Neuronal stem cell (in vitro differentiated cells): ENCODE measurements at regions not wholly inside any gene's neighbourhood (a gene's known extent, or its start where the extent isn't known, plus 50 kb on each side); places are given as distances from the start of the nearest gene placed in this dataset.

Experiments used
- DNase-seq: peaks from one replicate; pipeline ENCODE4 v3.0.0-alpha.2; 2013; ENCODE audit warnings: low spot score
- H2AFZ ChIP-seq: one replicate; pipeline ENCODE4 v1.6.1; 2013; ENCODE audit warnings: mild to moderate bottlenecking, low read length, inconsistent platforms
- H2AK5ac ChIP-seq: 2 replicates; pipeline ENCODE4 v1.6.1; 2013; ENCODE audit warnings: low read depth, mild to moderate bottlenecking, inconsistent platforms, low read length, moderate library complexity, mixed read lengths
- H2BK120ac ChIP-seq: 2 replicates; pipeline ENCODE4 v1.6.1; 2013; ENCODE audit warnings: low read depth, mild to moderate bottlenecking, inconsistent platforms, low read length, moderate library complexity, mixed read lengths
- H2BK12ac ChIP-seq: one replicate; pipeline ENCODE4 v1.6.1; 2013; ENCODE audit warnings: low read length, inconsistent platforms
- H2BK15ac ChIP-seq: 2 replicates; pipeline ENCODE4 v1.6.1; 2013; ENCODE audit warnings: mild to moderate bottlenecking, low read length, inconsistent platforms, mixed read lengths
- H2BK5ac ChIP-seq: one replicate; pipeline ENCODE4 v1.6.1; 2013; ENCODE audit warnings: inconsistent platforms, mild to moderate bottlenecking, low read length, moderate library complexity
- H3K14ac ChIP-seq: one replicate; pipeline ENCODE4 v1.6.1; 2013; ENCODE audit warnings: low read length, inconsistent platforms
- H3K18ac ChIP-seq: 2 replicates; pipeline ENCODE4 v1.6.1; 2013; ENCODE audit warnings: low read length, inconsistent platforms
- H3K23ac ChIP-seq: 2 replicates; pipeline ENCODE4 v1.6.1; 2013; ENCODE audit warnings: low read depth, mild to moderate bottlenecking, mixed read lengths, low read length, inconsistent platforms; ENCODE audit not compliant: poor library complexity
- H3K27ac ChIP-seq: replicated peaks from 3 replicates; pipeline ENCODE4 v1.5.1; 2013; ENCODE audit warnings: low read length, inconsistent platforms
- H3K27me3 ChIP-seq, 3 experiments: 2 replicates each; pipeline ENCODE4 v1.6.1; 2013; ENCODE audit warnings: low read length in 3 of 3, mild to moderate bottlenecking in 2 of 3, inconsistent platforms in 1 of 3, low read depth in 1 of 3, mixed read lengths in 1 of 3, moderate library complexity in 1 of 3; ENCODE audit not compliant: control insufficient read depth in 3 of 3, insufficient read depth in 3 of 3
- H3K36me3 ChIP-seq, 2 donors: replicated peaks in 1 of 2; 2 replicates each; pipeline ENCODE4 v1.6.1; 2013; ENCODE audit warnings: low read length in 2 of 2; ENCODE audit not compliant: control insufficient read depth in 2 of 2, insufficient read depth in 2 of 2
- H3K4ac ChIP-seq: 2 replicates; pipeline ENCODE4 v1.6.1; 2013; ENCODE audit warnings: inconsistent platforms, mild to moderate bottlenecking, low read length, moderate library complexity
- H3K4me1 ChIP-seq, 2 donors: 1 replicate in 1 of 2; 2 replicates in 1 of 2; pipeline ENCODE4 v1.6.1; 2013; ENCODE audit warnings: low read length in 2 of 2, low read depth in 1 of 2; ENCODE audit not compliant: control insufficient read depth in 2 of 2, insufficient read depth in 1 of 2
- H3K4me2 ChIP-seq: one replicate; pipeline ENCODE4 v1.6.1; 2013; ENCODE audit warnings: mild to moderate bottlenecking, low read length, inconsistent platforms; ENCODE audit not compliant: insufficient read depth, poor library complexity, severe bottlenecking
- H3K4me3 ChIP-seq, 2 donors: 2 replicates each; pipeline ENCODE4 v1.5.1; 2013; ENCODE audit warnings: low read length in 2 of 2, mild to moderate bottlenecking in 2 of 2, inconsistent platforms in 1 of 2, moderate library complexity in 1 of 2
- H3K79me1 ChIP-seq: one replicate; pipeline ENCODE4 v1.6.1; 2013; ENCODE audit warnings: low read depth, mild to moderate bottlenecking, inconsistent platforms, low read length, moderate library complexity
- H3K9ac ChIP-seq: one replicate; pipeline ENCODE4 v1.6.1; 2013; ENCODE audit warnings: mild to moderate bottlenecking, low read depth, low read length, inconsistent platforms; ENCODE audit not compliant: poor library complexity
- H3K9me3 ChIP-seq, 2 donors: replicated peaks in 1 of 2; 2 replicates each; pipeline versions ENCODE3 to v1.6.1; 2013; ENCODE audit warnings: low read length in 2 of 2, mild to moderate bottlenecking in 2 of 2, inconsistent platforms in 1 of 2, low read depth in 1 of 2, mixed read lengths in 1 of 2, moderate library complexity in 1 of 2; ENCODE audit not compliant: control insufficient read depth in 2 of 2, insufficient read depth in 1 of 2
- H4K8ac ChIP-seq: one replicate; pipeline ENCODE4 v1.6.1; 2013; ENCODE audit warnings: low read depth, mild to moderate bottlenecking, inconsistent platforms, low read length, moderate library complexity
- H4K91ac ChIP-seq: one replicate; pipeline ENCODE4 v1.6.1; 2013; ENCODE audit warnings: low read length, low read depth, mild to moderate bottlenecking, inconsistent platforms; ENCODE audit not compliant: poor library complexity
- WGBS, 2 donors: extraction: QIAGEN DNeasy Blood & Tissue Kit; methylation state at CpG; one replicate each; pipeline ENCODE4 v1.1.7; 2013; ENCODE audit warnings: missing lambda C conversion rate in 2 of 2, mixed read lengths in 1 of 2; ENCODE audit not compliant: insufficient read length in 2 of 2, insufficient replicate concordance in 1 of 2; ENCODE audit errors: extremely low coverage in 2 of 2; 5-methylcytosine and 5-hydroxymethylcytosine counted together

DNA sequence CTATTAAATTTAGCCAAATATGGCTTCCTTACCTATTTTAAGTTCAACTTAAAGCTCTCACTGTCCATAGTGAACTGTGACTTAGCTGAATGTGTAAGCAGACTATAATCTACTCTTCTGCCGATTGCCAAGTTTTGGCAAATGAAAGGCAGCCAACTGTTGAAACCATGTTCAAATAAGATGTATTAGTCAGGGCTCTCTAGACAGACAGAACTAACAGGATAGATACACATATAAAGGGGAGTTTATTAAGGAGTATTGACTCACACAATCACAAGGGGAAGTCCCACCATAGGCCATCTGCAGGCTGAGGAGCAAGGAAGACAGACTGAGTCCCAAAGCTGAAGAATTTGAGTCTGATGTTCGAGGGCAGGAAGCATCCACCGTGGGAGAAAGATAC lies 837.7 kb upstream of the AUTS2 start:
- H3K9me3 ChIP-seq, result peaks cover 0 to 9% of the 10 kb centered on the region in 2 donors
- H3K18ac ChIP-seq, result no peak overlapping the region
- H2BK5ac ChIP-seq, result no peak overlapping the region
- H2AK5ac ChIP-seq, result no peak overlapping the region
- no peak for DNase-seq
- H3K4ac ChIP-seq, result no peak overlapping the region
- H3K4me1 ChIP-seq, result no peaks in the 10 kb centered on the region
- H2BK12ac ChIP-seq, result no peak overlapping the region
- H3K4me3 ChIP-seq, result no peak overlapping the region
- no peak overlapping the region for H3K14ac ChIP-seq
- H2BK120ac ChIP-seq, result no peak overlapping the region
- no peak overlapping the region for H3K9ac ChIP-seq
- H2AFZ ChIP-seq, result no peak overlapping the region
- H3K27ac ChIP-seq, result no peak overlapping the region
- WGBS, 2 donors, result no CpG with 5 or more reads among the region's 3 CpGs
- H4K91ac ChIP-seq, result no peak overlapping the region
- H2BK15ac ChIP-seq, result no peak overlapping the region
- H3K79me1 ChIP-seq, result no peaks in the 10 kb centered on the region
- H3K27me3 ChIP-seq, result no peaks in the 10 kb centered on the region
- H3K4me2 ChIP-seq, result no peak overlapping the region
- no peaks in the 10 kb centered on the region for H3K36me3 ChIP-seq
- no peak overlapping the region for H4K8ac ChIP-seq
- H3K23ac ChIP-seq, result no peak overlapping the region

DNA sequence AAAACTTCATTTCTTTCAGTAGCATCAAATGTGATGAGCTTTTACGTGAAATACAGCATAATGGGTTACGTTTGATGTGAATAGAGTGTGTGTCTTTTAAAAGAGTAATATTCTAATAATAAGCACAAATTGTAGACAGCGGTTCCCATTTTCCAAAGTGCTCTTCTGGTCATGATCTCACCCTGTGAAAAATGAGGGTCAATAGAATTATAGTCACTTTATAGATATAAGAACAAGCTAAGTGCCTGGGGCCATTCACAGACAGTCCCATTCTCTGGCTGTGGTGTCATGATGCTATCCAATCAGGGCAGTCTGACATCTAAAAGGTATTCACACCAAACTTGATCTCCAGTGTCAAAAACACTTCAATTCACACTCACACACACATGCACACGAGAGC lies 830.8 kb upstream of the AUTS2 start:
- no peak overlapping the region for H3K4me3 ChIP-seq

DNA sequence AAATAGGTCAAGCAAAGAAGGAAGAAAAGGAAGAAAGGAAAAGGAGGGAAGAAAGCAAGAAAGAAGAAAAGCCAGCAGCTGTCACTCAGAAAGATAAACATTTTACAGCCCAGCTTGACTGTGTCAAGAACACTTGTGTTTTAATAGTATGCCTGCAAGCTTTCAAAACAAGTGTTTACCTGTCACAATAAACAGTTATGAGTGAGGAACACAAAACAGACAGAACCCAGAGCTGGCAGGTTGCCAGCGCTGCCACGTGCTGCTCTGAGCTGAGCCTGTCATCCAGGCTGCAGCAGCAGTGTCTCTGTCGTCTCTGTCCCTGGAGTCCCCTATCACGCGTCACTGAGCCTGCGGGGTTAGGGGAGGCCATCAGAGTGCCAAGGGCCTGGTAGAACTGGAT lies 827.6 kb upstream of the AUTS2 start:
- Histone ChIP-seq H3K4me3 (no peak overlapping the region), H4K8ac (no peak overlapping the region), H3K4ac (no peak overlapping the region), H2AFZ (no peak overlapping the region), H3K14ac (no peak overlapping the region), H3K36me3 (no peaks in the 10 kb centered on the region), H2BK15ac (no peak overlapping the region), H3K79me1 (no peaks in the 10 kb centered on the region), H4K91ac (no peak overlapping the region), H3K23ac (no peak overlapping the region), H2BK120ac (no peak overlapping the region), H3K4me1 (peaks cover 0 to 2% of the 10 kb centered on the region in 2 donors), H3K18ac (no peak overlapping the region), H3K4me2 (no peak overlapping the region), H2BK5ac (no peak overlapping the region), H3K9ac (no peak overlapping the region), H2BK12ac (no peak overlapping the region), H3K9me3 (no peaks in the 10 kb centered on the region), H3K27me3 (no peaks in the 10 kb centered on the region), H2AK5ac (no peak overlapping the region), H3K27ac (no peak overlapping the region)
- DNase-seq, result no peak
- no CpG with 5 or more reads among the region's 6 CpGs for WGBS, 2 donors

More for the DNA sequence above, 830.8 kb upstream of the AUTS2 start:
- no peak overlapping the region for H2BK15ac ChIP-seq
- H3K27me3 ChIP-seq, result no peaks in the 10 kb centered on the region
- peaks cover 0 to 7% of the 10 kb centered on the region in 2 donors for H3K9me3 ChIP-seq
- no peaks in the 10 kb centered on the region for H3K79me1 ChIP-seq
- no peak overlapping the region for H4K91ac ChIP-seq
- H3K4ac ChIP-seq, result no peak overlapping the region
- H2BK12ac ChIP-seq, result no peak overlapping the region
- H3K36me3 ChIP-seq, result no peaks in the 10 kb centered on the region
- H3K23ac ChIP-seq, result no peak overlapping the region
- H3K4me1 ChIP-seq, result peaks cover 0 to 2% of the 10 kb centered on the region in 2 donors
- H3K18ac ChIP-seq, result no peak overlapping the region
- no peak overlapping the region for H3K4me2 ChIP-seq
- H2BK120ac ChIP-seq, result no peak overlapping the region
- no peak overlapping the region for H3K9ac ChIP-seq
- H3K14ac ChIP-seq, result no peak overlapping the region
- no peak overlapping the region for H3K27ac ChIP-seq
- WGBS, 2 donors, result 100% methylated on average over 1 of the region's 4 CpGs; no CpG with 5 or more reads in 1 of the 2 donors
- H2AFZ ChIP-seq, result no peak overlapping the region
- H2AK5ac ChIP-seq, result no peak overlapping the region
- no peak overlapping the region for H2BK5ac ChIP-seq
- DNase-seq, result no peak
- no peak overlapping the region for H4K8ac ChIP-seq

DNA sequence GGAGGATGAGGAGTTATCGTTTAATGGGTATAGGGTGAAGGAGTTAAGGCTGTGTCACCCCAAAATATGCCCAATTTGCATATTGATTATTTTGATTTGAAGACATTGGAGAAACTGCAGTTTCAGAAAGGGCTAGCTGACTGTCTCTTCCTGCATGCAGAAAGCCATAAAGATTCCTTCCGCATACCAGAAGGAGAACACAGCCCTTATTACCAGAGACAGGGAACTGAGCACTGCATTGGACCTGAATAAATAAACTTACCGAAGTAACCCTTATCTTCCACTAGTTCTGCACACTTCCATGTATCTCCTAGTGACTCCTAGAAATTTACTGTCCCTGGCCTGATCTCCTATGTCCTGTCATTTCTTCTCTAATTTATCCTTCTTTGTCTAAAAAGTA lies 821.9 kb upstream of the AUTS2 start:
- Histone ChIP-seq H3K4ac (no peak overlapping the region), H3K9me3 (no peaks in the 10 kb centered on the region), H2AK5ac (no peak overlapping the region), H3K4me2 (no peak overlapping the region), H2BK15ac (no peak overlapping the region), H3K79me1 (no peaks in the 10 kb centered on the region), H2BK5ac (no peak overlapping the region), H3K4me1 (no peaks in the 10 kb centered on the region), H3K18ac (no peak overlapping the region), H3K27me3 (no peaks in the 10 kb centered on the region), H3K14ac (no peak overlapping the region), H3K36me3 (no peaks in the 10 kb centered on the region), H4K8ac (no peak overlapping the region), H2BK12ac (no peak overlapping the region), H3K27ac (no peak overlapping the region), H3K9ac (no peak overlapping the region), H3K23ac (no peak overlapping the region), H3K4me3 (no peak overlapping the region), H2BK120ac (no peak overlapping the region), H2AFZ (no peak overlapping the region), H4K91ac (no peak overlapping the region)
- DNase-seq, result no peak
- WGBS, 2 donors, result no CpG with 5 or more reads among the region's 3 CpGs
